ENCODE measurements at regions not wholly inside any gene's neighbourhood (a gene's known extent, or its start where the extent isn't known, plus 50 kb on each side); places are given as distances from the start of the nearest gene placed in this dataset.

GRCh38 chr11:43545610-43546009, 134.9 kb upstream of the HSD17B12 start:
- no peak for DNase-seq (ENCODE audit: low spot score)

GRCh38 chr11:43546561-43547429, 133.7 kb upstream of the HSD17B12 start:
- DNase-seq (ENCODE audit: low spot score) = no peak

GRCh38 chr11:43547430-43547831, 133.1 kb upstream of the HSD17B12 start:
- DNase-seq (ENCODE audit: low spot score) = peak; percentile 51

- DNase-seq (ENCODE audit: low spot score) = peak; percentile 52
These were observed 132.6 kb upstream of the HSD17B12 start for GRCh38 chr11:43547889-43548381.

GRCh38 chr11:43548916-43549315, 131.6 kb upstream of the HSD17B12 start:
- no peak for DNase-seq (ENCODE audit: low spot score)

GRCh38 chr11:43549624-43550023, 130.9 kb upstream of the HSD17B12 start:
- DNase-seq (ENCODE audit: low spot score) = no peak

- DNase-seq (ENCODE audit: low spot score) = no peak
These were observed 129.8 kb upstream of the HSD17B12 start for GRCh38 chr11:43550714-43551113.

- no peak for DNase-seq (ENCODE audit: low spot score)
These were observed 126.4 kb upstream of the HSD17B12 start for GRCh38 chr11:43554148-43554473.

- DNase-seq (ENCODE audit: low spot score) = no peak
These were observed 125.4 kb upstream of the HSD17B12 start for GRCh38 chr11:43555186-43555585.

GRCh38 chr11:43555816-43556611, 124.5 kb upstream of the HSD17B12 start:
- DNase-seq (ENCODE audit: low spot score) = peak; percentile 69

GRCh38 chr11:43556612-43557375, 123.7 kb upstream of the HSD17B12 start:
- DNase-seq (ENCODE audit: low spot score) = peak; percentile 33

- peak; percentile 35 for DNase-seq (ENCODE audit: low spot score)
These were observed 122.9 kb upstream of the HSD17B12 start for GRCh38 chr11:43557553-43558110.

- no peak for DNase-seq (ENCODE audit: low spot score)
These were observed 122.4 kb upstream of the HSD17B12 start for GRCh38 chr11:43558146-43558545.

- peak; percentile 16 for DNase-seq (ENCODE audit: low spot score)
These were observed 121.9 kb upstream of the HSD17B12 start for GRCh38 chr11:43558556-43559127.

GRCh38 chr11:43561832-43562231, 118.7 kb upstream of the HSD17B12 start:
- no peak for DNase-seq (ENCODE audit: low spot score)

GRCh38 chr11:43567396-43567975, 113.1 kb upstream of the HSD17B12 start:
- peak; percentile 80 for DNase-seq (ENCODE audit: low spot score)

GRCh38 chr11:43573233-43573632, 107.3 kb upstream of the HSD17B12 start:
- peak; percentile 52 for DNase-seq (ENCODE audit: low spot score)

GRCh38 chr11:43573873-43574272, 106.7 kb upstream of the HSD17B12 start:
- DNase-seq (ENCODE audit: low spot score) = no peak

GRCh38 chr11:43574411-43574810, 106.1 kb upstream of the HSD17B12 start:
- DNase-seq (ENCODE audit: low spot score) = no peak

GRCh38 chr11:43574949-43575912, 105.3 kb upstream of the HSD17B12 start:
- DNase-seq (ENCODE audit: low spot score) = peak; percentile 89
